ENCODE measurements at regions not wholly inside any gene's neighbourhood (a gene's known extent, or its start where the extent isn't known, plus 50 kb on each side); places are given as distances from the start of the nearest gene placed in this dataset.

- Mint-ChIP-seq H3K36me3 (no peaks in the 10 kb centered on the region), H3K27ac (no peak overlapping the region), H3K27me3 (peaks cover 48% of the 10 kb centered on the region), H3K9me3 (ENCODE audit: low read depth) (no peaks in the 10 kb centered on the region), H3K4me1 (peaks cover 2% of the 10 kb centered on the region), H3K4me3 (no peak overlapping the region)
- CTCF ChIA-PET, result no interaction called here
- ATAC-seq (no peak), DNase-seq (no peak)
These were observed 140.5 kb upstream of the ZIC3 start for GRCh38 chrX:137425273-137425902.

- Mint-ChIP-seq H3K4me1 (peaks cover 2% of the 10 kb centered on the region), H3K36me3 (no peaks in the 10 kb centered on the region), H3K4me3 (no peak overlapping the region), H3K9me3 (ENCODE audit: low read depth) (no peaks in the 10 kb centered on the region), H3K27ac (no peak overlapping the region), H3K27me3 (peaks cover 45% of the 10 kb centered on the region)
- CTCF ChIA-PET, result no interaction called here
- no peak for DNase-seq
- no peak for ATAC-seq
These were observed 141.2 kb upstream of the ZIC3 start for GRCh38 chrX:137424679-137425078.

DNA sequence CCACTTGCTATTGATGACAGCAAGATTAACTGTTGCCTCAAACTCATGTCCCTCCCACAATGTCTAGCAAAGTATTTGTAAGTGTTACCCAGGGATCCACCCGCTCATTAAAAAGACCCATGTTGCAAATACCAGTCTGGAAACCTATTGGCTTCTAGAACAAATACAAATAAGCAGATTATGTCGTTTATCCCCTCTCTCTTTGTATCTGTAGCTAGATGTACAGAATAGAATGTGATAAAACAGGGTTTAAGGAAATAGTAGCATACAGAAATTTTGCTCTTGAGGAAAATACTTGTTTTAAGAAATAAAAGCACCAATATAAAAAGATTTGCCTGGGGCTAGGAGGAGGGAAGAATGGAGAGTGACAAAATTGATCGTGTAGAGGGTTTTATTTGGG lies 142.7 kb upstream of the ZIC3 start:
- CTCF ChIA-PET, result no interaction called here
- peaks cover 2% of the 10 kb centered on the region for H3K4me1 Mint-ChIP-seq

DNA sequence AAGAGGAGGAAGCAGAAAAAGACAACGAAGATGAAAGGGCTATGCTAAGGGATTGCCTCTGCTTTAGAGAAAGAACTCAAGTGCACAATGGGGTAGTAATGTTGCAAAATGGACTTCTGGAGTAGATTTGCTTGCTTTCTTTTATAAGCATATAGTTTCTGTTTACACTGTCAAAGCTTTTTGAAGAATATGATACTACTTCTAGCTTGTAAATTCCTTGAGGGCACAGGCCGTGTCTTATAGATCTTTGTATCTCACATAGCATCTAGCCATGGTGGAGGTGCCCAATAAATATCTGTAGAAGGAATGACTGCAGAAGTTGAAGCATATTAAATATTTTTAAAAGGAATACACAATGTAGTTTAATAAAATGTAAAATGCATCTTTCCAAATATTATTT lies 147.8 kb upstream of the ZIC3 start:
- H3K27me3 Mint-ChIP-seq, result peaks cover under 1% of the 10 kb centered on the region
- CTCF ChIA-PET, result no interaction called here
- H3K9me3 Mint-ChIP-seq (ENCODE audit: low read depth), result no peaks in the 10 kb centered on the region
- no peaks in the 10 kb centered on the region for H3K4me1 Mint-ChIP-seq
- no peaks in the 10 kb centered on the region for H3K36me3 Mint-ChIP-seq
- H3K4me3 Mint-ChIP-seq, result no peak overlapping the region
- H3K27ac Mint-ChIP-seq, result no peak overlapping the region
- no peak for ATAC-seq
- no peak for DNase-seq

More for the DNA sequence above, 142.7 kb upstream of the ZIC3 start:
- Mint-ChIP-seq H3K27ac (no peak overlapping the region), H3K9me3 (ENCODE audit: low read depth) (no peaks in the 10 kb centered on the region), H3K27me3 (peaks cover 36% of the 10 kb centered on the region), H3K36me3 (no peaks in the 10 kb centered on the region), H3K4me3 (no peak overlapping the region)
- DNase-seq (no peak), ATAC-seq (no peak)

DNA sequence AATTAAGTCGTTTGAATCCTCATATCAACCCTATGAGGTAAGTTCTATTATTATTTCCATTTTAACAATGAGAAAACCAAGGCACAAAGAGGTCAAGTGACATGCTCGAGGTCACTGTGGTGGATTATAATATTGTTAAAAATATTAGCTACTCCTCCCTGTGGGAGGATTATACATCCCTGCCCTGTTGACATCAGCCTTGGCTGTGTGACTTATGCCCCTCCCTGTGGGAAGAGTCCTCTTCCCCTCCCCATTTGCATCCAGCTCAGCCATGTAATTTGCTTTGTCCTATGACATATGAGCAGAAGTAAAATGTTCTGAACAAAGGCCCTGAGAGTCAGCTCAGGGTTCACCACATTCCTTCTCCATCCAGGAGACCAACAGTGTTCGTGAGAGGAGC lies 152.7 kb upstream of the ZIC3 start:
- Mint-ChIP-seq H3K9me3 (ENCODE audit: low read depth) (no peaks in the 10 kb centered on the region), H3K4me3 (no peak overlapping the region), H3K27me3 (no peaks in the 10 kb centered on the region), H3K4me1 (no peaks in the 10 kb centered on the region), H3K27ac (no peak overlapping the region), H3K36me3 (no peaks in the 10 kb centered on the region)
- no peak for DNase-seq
- CTCF ChIA-PET, result no interaction called here
- no peak for ATAC-seq

DNA sequence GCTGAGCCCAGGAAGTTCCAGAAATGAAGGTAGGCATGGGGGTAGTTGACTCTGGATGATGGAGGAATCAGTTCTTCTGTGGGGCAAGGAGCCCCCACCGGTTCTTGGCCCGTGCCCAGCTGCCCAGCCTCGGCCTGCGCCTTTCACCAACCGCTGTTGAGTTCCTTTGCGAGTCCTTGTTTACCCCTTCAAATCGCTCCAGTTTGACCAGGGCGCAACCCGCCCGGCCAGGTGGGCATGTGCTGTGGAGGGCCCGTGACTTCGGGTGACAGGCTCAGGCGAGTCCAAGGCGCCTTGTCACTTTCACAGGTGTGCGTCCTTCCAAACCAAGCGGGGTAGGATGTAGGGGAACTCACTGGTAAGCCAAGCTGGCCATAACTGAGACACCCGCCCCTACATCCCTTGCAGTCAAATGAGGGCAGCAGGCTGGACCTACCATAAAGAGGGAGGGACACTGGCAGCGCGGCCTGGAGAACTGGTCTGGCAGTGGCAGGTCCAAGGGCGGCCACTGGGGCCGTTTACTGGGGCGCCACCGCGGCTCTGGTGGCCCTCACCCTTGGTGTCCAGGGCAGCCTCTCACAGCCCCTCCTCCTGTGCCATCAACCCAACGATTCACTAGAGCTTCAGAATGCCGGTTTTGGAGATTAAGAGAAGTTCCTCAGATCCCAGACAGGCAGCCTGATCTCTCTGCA lies 160.3 kb upstream of the ZIC3 start:
- Mint-ChIP-seq H3K4me3 (no peak overlapping the region), H3K9me3 (ENCODE audit: low read depth) (no peaks in the 10 kb centered on the region), H3K27me3 (no peaks in the 10 kb centered on the region), H3K36me3 (no peaks in the 10 kb centered on the region), H3K4me1 (no peaks in the 10 kb centered on the region), H3K27ac (no peak overlapping the region)
- ATAC-seq, result no peak
- no peak for DNase-seq
- CTCF ChIA-PET, result no interaction called here

DNA sequence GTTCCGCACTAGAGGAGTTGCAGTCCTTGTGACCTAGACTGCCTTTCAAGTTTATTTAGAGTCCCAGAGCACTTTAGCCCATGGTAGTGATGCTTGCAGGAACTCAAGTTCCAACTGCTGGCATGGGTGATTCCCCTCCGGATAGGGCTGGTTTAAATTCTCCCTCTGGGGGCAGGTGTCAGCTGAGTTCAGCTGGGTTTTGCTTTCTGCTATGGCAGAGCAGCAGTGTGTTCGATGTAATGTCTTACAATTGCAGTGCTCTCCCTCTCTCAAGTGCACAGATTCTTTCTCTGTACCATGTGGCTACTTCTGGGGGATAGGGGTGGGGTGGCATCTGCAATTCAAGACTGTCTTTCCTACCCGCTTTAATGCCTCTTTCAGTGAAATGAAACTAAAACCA lies 164.8 kb upstream of the ZIC3 start:
- no peak overlapping the region for H3K27ac Mint-ChIP-seq
- no peaks in the 10 kb centered on the region for H3K27me3 Mint-ChIP-seq
- ATAC-seq (no peak), DNase-seq (no peak)
- peaks cover 3% of the 10 kb centered on the region for H3K9me3 Mint-ChIP-seq (ENCODE audit: low read depth)
- H3K4me3 Mint-ChIP-seq, result no peak overlapping the region
- H3K36me3 Mint-ChIP-seq, result no peaks in the 10 kb centered on the region
- CTCF ChIA-PET, result no interaction called here
- no peaks in the 10 kb centered on the region for H3K4me1 Mint-ChIP-seq

DNA sequence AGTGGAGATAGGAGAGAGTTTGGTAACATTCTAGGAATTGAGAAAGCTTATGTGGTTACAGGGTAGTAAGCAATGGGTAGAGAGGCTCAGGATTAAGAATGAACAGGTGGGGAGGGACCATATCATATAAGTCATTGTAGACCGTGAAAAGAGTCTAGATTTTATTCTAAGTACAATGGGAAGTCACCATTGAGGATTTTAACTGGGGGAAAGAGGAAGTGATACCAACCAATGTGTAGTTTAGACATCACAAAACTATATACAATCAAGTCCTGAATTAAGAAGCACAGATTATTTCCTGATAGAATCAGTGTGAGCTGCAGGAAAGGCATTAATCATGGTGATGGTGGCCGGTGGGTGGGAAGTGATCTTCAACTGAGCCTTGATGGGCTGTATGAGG lies 178.3 kb upstream of the ZIC3 start:
- Mint-ChIP-seq H3K27me3 (no peaks in the 10 kb centered on the region), H3K36me3 (no peaks in the 10 kb centered on the region), H3K4me1 (no peaks in the 10 kb centered on the region), H3K4me3 (no peak overlapping the region), H3K9me3 (ENCODE audit: low read depth) (no peaks in the 10 kb centered on the region), H3K27ac (no peak overlapping the region)
- ATAC-seq (no peak), DNase-seq (no peak)
- CTCF ChIA-PET, result no interaction called here

DNA sequence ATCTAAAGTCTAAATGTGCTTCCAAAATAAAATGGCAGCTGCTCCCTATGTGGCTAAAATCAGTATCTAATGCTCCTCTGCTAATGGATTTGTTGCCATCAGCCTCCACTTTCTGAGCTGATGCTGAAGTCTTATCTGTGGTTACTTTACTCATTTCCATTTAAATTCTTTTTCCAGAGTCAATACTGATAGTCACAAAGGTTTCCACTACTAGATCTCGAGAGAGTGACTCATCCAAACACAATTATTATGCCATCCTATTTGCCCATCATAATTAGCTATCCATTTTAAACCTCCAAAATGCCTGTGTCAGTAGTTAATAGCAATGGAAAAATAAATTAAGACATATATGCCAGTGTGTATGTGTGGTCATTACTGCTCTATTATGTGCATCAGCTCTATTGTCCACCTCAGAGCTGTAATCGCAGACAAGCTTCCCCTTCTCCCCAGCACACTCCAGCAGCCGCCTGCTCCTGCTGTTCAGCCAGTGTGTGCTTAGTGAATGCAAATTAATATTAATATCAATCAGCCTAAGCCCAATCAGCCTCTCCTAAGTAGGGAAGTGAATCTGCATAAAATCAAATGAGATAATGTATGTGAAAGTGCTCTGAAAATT lies 199.8 kb upstream of the ZIC3 start:
- CTCF ChIA-PET, result no interaction called here
- Mint-ChIP-seq H3K4me1 (no peaks in the 10 kb centered on the region), H3K27ac (no peak overlapping the region), H3K36me3 (no peaks in the 10 kb centered on the region), H3K27me3 (no peaks in the 10 kb centered on the region), H3K4me3 (no peak overlapping the region), H3K9me3 (ENCODE audit: low read depth) (no peaks in the 10 kb centered on the region)
- DNase-seq, result no peak
- no peak for ATAC-seq

DNA sequence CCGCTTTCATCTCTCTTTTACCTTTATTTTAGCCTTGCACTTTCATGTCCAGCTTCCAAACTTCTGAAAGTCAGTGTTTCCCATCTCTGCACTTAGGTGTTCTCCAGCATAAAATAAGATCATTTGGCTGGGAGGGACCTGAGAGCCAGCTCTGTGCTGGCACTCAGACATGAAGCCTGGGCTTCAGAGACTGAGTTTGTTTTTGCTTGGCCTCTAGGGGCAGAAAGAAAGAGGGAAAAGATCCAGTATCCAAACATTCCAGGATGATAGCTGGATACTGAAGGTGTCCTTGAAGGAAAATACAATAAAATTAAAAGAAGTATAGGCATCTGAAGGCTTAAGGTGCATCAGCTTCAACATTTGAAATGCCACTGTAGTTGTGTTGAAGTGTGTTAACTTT lies 202.4 kb upstream of the ZIC3 start:
- no peak for DNase-seq
- H3K4me1 Mint-ChIP-seq, result no peaks in the 10 kb centered on the region
- ATAC-seq, result no peak
- H3K4me3 Mint-ChIP-seq, result no peak overlapping the region
- H3K36me3 Mint-ChIP-seq, result no peaks in the 10 kb centered on the region
- no peak overlapping the region for H3K27ac Mint-ChIP-seq
- no peaks in the 10 kb centered on the region for H3K27me3 Mint-ChIP-seq
- CTCF ChIA-PET, result no interaction called here
- H3K9me3 Mint-ChIP-seq (ENCODE audit: low read depth), result no peaks in the 10 kb centered on the region

- H3K27ac Mint-ChIP-seq, result no peak overlapping the region
- no peaks in the 10 kb centered on the region for H3K9me3 Mint-ChIP-seq (ENCODE audit: low read depth)
- no peaks in the 10 kb centered on the region for H3K27me3 Mint-ChIP-seq
- DNase-seq (no peak), ATAC-seq (no peak)
- no peaks in the 10 kb centered on the region for H3K36me3 Mint-ChIP-seq
- H3K4me1 Mint-ChIP-seq, result no peaks in the 10 kb centered on the region
- no peak overlapping the region for H3K4me3 Mint-ChIP-seq
- CTCF ChIA-PET, result interaction anchor here (0.6 kb wide), 1 partner anchor 247 kb away, joined by 3 read pairs; no protein-coding TSS in a partner anchor
These were observed 203.3 kb upstream of the ZIC3 start for GRCh38 chrX:137362583-137362982.

- Mint-ChIP-seq H3K27ac (no peak overlapping the region), H3K36me3 (no peaks in the 10 kb centered on the region), H3K27me3 (no peaks in the 10 kb centered on the region), H3K4me3 (no peak overlapping the region), H3K4me1 (no peaks in the 10 kb centered on the region), H3K9me3 (ENCODE audit: low read depth) (no peaks in the 10 kb centered on the region)
- no peak for ATAC-seq
- CTCF ChIA-PET, result no interaction called here
- no peak for DNase-seq
These were observed 211.1 kb upstream of the ZIC3 start for GRCh38 chrX:137354851-137355250.

DNA sequence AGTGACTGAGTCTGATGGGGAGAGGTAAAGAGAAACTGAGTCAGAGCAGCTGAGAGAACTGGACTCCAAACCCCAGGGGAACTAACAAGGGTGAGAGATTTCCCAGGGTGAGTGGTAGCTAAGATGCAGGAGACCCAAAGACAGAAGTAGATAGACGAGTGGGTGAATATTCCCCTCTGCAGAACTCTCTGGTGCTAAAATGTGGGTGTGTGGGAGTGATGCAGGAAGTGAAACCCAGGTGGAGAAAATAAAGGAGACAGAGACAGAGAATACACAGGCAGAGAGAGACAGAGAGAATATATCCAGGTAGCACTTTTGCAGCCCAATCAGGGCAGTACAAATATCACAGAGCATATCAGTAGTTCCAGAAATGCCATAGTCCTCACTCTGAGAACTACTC lies 212.5 kb upstream of the ZIC3 start:
- ATAC-seq, result no peak
- no peaks in the 10 kb centered on the region for H3K27me3 Mint-ChIP-seq
- H3K27ac Mint-ChIP-seq, result no peak overlapping the region
- no peaks in the 10 kb centered on the region for H3K4me1 Mint-ChIP-seq
- no peaks in the 10 kb centered on the region for H3K36me3 Mint-ChIP-seq
- CTCF ChIA-PET, result no interaction called here
- H3K9me3 Mint-ChIP-seq (ENCODE audit: low read depth), result no peaks in the 10 kb centered on the region
- no peak for DNase-seq
- H3K4me3 Mint-ChIP-seq, result no peak overlapping the region

- DNase-seq (no peak), ATAC-seq (no peak)
- Mint-ChIP-seq H3K27ac (no peak overlapping the region), H3K9me3 (ENCODE audit: low read depth) (no peaks in the 10 kb centered on the region), H3K4me1 (no peaks in the 10 kb centered on the region), H3K27me3 (no peaks in the 10 kb centered on the region), H3K36me3 (no peaks in the 10 kb centered on the region), H3K4me3 (no peak overlapping the region)
- CTCF ChIA-PET, result no interaction called here
These were observed 213.7 kb upstream of the ZIC3 start for GRCh38 chrX:137352101-137352660.
